HG02571 (cell line): ENCODE measurements at regions not wholly inside any gene's neighbourhood (a gene's known extent, or its start where the extent isn't known, plus 50 kb on each side); places are given as distances from the start of the nearest gene placed in this dataset.

Experiments used
- ATAC-seq: cut with Tn5 transposase; IDR thresholded peaks from one replicate; pipeline ENCODE4 v1.9.1; 2021; ENCODE audit warnings: mild to moderate bottlenecking, moderate library complexity; ENCODE audit not compliant: unreplicated experiment

- ATAC-seq = no peak
Observed at GRCh38 chr6:92184933-92185332, 1234.4 kb downstream of the EPHA7 start.

GRCh38 chr6:92181347-92181746 is 1238.0 kb downstream of the EPHA7 start:
- no peak for ATAC-seq

GRCh38 chr6:92180090-92180489 is 1239.3 kb downstream of the EPHA7 start:
- ATAC-seq = no peak

- ATAC-seq = no peak
Observed at GRCh38 chr6:92176666-92177065, 1242.7 kb downstream of the EPHA7 start.

GRCh38 chr6:92174398-92175073 is 1244.8 kb downstream of the EPHA7 start:
- ATAC-seq = no peak

DNA sequence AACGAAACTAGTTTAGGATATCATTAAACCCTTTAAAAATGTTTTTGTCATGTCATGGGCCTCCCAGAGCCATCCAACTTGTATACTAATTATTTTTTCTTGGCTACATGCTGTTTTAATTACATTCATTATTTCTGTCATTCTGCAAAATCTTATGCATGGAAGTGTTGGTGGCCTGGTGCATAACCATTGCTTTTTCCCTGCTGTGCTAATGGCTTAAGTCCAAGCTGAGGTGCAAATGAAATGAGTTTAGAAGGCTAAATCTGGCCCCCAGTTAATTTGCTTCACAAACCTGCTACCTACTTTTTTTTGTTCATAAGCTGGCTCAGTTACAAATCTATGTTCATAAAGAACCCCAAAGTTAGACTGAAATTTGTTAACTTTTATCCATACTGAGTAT is 1249.9 kb downstream of the EPHA7 start:
- ATAC-seq = no peak

- ATAC-seq = no peak
Observed at GRCh38 chr6:92166666-92167065, 1252.7 kb downstream of the EPHA7 start.

DNA sequence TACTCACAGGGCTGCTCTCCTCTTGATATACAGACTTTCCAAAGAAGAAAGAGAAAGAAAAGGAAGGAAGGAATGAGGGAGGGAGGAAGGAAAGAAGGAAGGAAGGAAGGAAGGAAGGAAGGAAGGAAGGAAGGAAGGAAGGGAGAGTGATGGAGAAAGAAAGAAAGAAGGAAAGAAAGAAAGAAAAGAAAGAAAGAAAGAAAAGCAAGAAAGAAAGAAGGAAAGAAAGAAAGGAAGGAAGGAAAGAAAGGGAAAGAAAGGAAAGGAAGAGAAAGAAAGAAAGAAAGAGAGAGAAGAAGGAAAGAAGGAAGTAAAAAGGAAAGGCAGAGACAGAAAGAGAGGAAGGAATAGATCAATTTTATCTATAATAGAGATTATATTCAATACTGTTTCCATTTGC is 1257.4 kb downstream of the EPHA7 start:
- no peak for ATAC-seq

- ATAC-seq = no peak
Observed at GRCh38 chr6:92160226-92160625, 1259.1 kb downstream of the EPHA7 start.

- no peak for ATAC-seq
Observed at GRCh38 chr6:92159046-92159445, 1260.3 kb downstream of the EPHA7 start.

DNA sequence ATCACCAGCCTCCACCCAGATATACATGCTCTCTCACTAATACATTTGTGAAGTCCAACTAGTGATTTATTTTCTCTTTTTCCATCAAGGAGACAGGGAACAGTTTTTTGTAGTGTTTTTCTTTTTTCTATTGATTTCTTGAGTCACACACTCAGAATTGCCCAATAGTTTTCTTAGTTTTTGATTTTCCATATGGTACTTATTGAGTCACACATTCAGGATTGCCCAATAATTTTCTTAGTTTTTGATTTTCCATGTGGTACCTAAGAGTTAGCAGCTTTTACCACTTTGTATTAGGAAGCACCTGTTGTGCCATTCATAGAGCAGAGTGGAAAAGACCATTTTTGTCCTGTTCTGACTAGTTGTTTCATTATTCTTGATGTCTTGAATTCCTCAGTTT is 1268.8 kb downstream of the EPHA7 start:
- no peak for ATAC-seq

DNA sequence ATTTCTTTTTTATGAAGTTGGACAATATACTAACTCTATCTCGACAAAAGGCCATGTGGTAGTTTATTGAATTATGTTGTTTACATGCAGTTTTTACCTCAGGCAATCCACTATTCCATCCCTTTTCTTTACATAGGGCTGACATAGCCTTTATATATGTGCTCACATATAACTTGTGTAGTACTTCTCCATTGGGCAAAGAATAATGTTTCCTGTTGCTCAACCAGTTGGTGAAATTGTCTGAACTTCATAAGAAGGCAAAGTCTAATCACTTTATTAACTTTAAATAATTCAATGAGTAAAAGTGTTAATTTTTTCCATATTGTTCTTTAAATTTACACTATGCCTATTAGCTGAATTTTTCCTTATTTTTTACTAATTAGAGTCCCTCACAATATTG is 1272.1 kb downstream of the EPHA7 start:
- ATAC-seq = no peak

DNA sequence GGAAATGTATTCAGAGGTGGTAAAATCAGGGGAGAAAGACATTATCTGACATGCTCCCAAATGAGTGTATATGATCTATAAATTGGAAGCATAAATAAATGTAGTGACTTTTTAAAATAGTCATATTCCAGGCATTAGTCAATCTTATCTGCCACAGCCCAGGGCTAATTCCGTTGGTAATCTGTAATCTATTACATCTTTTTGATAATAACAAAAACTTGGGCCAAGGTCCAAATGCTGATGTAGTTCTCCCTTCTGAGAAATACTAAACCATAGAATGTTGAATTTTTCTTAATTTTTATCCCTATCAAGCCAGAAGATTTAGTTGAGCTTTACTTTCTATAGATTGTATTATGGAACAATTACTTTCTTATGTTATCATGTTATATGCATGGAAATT is 1279.8 kb downstream of the EPHA7 start:
- ATAC-seq = no peak

DNA sequence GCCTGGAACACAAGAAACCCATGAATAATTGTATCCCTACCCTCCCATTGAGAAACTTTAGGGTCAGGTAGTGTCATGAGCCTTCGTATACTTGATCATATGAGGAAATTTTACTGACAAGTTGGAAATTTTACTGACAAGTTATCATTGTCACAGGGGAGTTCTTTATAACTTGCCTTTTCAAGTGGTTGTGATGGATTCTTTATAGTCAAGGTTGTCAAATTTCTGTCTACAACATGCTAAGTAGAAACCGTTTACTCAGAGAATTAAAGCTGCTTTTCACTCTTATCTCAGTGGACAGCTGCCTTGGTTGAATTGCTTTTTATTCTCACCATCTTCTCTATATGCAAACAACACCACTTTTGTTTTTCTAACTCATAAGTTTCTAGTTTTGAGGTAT is 1286.4 kb downstream of the EPHA7 start:
- no peak for ATAC-seq

DNA sequence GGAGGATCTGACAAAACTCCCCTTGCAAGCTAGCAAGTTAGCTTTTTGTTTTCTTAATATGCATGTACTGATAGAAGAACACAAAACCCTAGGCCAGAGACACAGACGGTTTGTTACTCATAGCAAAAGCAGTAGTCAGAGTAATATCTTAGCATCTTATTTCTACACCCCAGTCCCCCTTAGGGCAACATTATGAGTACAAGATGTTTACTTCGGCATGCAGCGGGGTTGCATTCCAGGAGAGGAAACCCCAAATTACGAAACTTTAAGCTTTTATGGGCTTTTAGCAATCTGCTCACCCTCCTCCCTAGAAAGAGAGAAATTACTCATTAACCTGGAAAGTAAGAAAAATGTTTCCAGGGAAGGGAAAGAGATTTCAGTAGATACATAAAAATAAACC is 1286.9 kb downstream of the EPHA7 start:
- ATAC-seq = no peak

DNA sequence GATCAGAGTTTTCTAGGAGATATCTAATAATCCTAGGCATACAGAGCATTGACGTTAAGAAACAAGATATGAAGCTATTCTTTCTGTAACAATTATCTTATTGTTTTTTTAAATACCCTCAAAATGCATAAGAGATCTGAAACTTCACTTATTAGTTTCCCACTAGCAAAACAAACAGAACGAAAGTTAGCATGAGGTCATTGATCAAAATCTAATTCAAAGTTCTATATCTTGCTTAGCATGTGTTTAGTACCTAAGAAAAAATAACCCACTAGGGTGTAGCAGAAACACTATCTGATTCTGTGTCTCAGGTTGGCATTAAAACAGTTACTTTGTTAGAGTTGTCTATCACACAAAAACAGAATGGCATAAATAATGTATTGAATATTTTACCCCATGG is 1288.4 kb downstream of the EPHA7 start:
- ATAC-seq = no peak

GRCh38 chr6:92126983-92127382 is 1292.4 kb downstream of the EPHA7 start:
- ATAC-seq = no peak

DNA sequence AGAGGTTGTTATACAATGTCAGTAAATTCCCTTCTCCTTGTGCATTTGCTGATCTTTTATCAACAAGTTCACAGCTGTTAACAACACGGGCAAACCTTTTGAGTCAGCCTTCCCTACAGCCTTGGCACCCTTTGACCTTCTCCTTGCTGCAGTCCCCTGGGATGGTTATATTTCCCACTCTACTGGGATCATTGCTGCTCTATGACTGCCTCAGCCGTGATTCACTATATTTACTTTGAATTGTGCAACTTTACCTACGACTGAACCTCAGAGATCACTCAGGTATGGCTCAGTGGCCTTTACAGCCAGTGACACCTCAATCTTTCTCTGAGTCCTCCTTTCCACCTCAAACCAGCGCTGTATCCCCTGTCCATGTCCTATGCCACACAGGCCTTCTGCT is 1293.3 kb downstream of the EPHA7 start:
- ATAC-seq = no peak

GRCh38 chr6:92125681-92126080 is 1293.7 kb downstream of the EPHA7 start:
- ATAC-seq = no peak

DNA sequence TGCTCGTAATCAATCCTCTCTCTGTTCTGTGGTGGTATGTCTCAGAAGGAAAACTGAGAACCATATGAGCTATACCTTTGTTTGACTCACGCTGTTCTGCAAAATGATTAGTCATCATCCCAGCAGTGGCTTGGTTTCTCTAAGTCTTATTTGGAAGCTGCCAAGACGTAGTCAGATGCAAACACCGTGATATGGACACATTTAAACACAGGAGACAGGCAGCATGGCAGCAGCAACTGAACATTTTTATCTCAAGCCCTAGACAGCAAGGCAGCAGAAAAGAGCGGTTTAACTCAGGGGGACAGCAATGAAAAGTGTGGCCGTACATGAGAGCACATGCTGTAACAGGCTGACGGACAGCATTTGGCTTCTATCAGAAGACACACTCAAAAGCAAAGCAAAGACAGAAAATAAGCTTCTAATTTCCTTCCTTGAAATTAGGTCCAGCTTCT is 1295.1 kb downstream of the EPHA7 start:
- no peak for ATAC-seq

DNA sequence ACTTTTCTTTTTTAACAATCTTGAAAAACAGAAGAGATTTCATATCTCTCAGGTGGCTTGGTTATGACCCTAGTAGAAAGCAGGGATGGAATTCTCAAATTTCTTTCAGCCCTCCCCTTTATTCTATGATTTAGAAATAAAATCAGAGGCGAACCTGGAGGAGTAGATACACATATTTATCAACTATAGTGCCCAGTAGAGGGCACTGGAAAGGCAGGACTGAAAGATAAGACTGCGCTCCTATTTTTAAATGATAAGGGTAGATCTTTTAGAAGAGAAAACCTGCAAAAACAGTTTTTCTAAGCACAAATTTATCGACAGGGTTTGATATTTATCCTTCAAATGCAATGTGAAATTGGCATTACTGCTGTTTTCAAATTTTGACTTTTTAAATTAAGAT is 1296.6 kb downstream of the EPHA7 start:
- no peak for ATAC-seq

GRCh38 chr6:92121228-92121627 is 1298.1 kb downstream of the EPHA7 start:
- no peak for ATAC-seq

- no peak for ATAC-seq
Observed at GRCh38 chr6:92117800-92118199, 1301.6 kb downstream of the EPHA7 start.
